GM21529 (cell line): ENCODE measurements at regions not wholly inside any gene's neighbourhood (a gene's known extent, or its start where the extent isn't known, plus 50 kb on each side); places are given as distances from the start of the nearest gene placed in this dataset.

Source experiments
- ATAC-seq: cut with Tn5 transposase; IDR thresholded peaks from one replicate; pipeline ENCODE4 v1.9.1; 2021; ENCODE audit not compliant: unreplicated experiment

GRCh38 chr6:145318952-145319351, 416.4 kb downstream of the EPM2A start:
- ATAC-seq: no peak

- ATAC-seq: no peak
These were observed 415.7 kb downstream of the EPM2A start for GRCh38 chr6:145319605-145320004.

GRCh38 chr6:145323646-145324045, 411.7 kb downstream of the EPM2A start:
- no peak for ATAC-seq

GRCh38 chr6:145327586-145327985, 407.7 kb downstream of the EPM2A start:
- ATAC-seq: no peak

GRCh38 chr6:145329257-145329656, 406.1 kb downstream of the EPM2A start:
- ATAC-seq: no peak

- ATAC-seq: no peak
These were observed 404.3 kb downstream of the EPM2A start for GRCh38 chr6:145331066-145331465.

GRCh38 chr6:145332011-145332410, 403.3 kb downstream of the EPM2A start:
- ATAC-seq: no peak

GRCh38 chr6:145336119-145336518, 399.2 kb downstream of the EPM2A start:
- ATAC-seq: no peak

- ATAC-seq: no peak
These were observed 396.2 kb downstream of the EPM2A start for GRCh38 chr6:145339089-145339488.

GRCh38 chr6:145340256-145340655, 395.1 kb downstream of the EPM2A start:
- ATAC-seq: no peak

- ATAC-seq: no peak
These were observed 390.2 kb downstream of the EPM2A start for GRCh38 chr6:145345094-145345493.

GRCh38 chr6:145347216-145347615, 388.1 kb downstream of the EPM2A start:
- ATAC-seq: no peak

GRCh38 chr6:145349950-145350510, 385.3 kb downstream of the EPM2A start:
- ATAC-seq: peak; percentile 74

- ATAC-seq: no peak
These were observed 384.4 kb downstream of the EPM2A start for GRCh38 chr6:145350928-145351327.

- ATAC-seq: no peak
These were observed 382.8 kb downstream of the EPM2A start for GRCh38 chr6:145352382-145353080.

GRCh38 chr6:145360865-145361264, 374.5 kb downstream of the EPM2A start:
- no peak for ATAC-seq

GRCh38 chr6:145367149-145367548, 368.2 kb downstream of the EPM2A start:
- no peak for ATAC-seq

- no peak for ATAC-seq
These were observed 367.2 kb downstream of the EPM2A start for GRCh38 chr6:145368075-145368474.

GRCh38 chr6:145370559-145370958, 364.8 kb downstream of the EPM2A start:
- no peak for ATAC-seq

GRCh38 chr6:145372671-145373151, 362.6 kb downstream of the EPM2A start:
- ATAC-seq: peak; percentile 99

- ATAC-seq: no peak
These were observed 361.5 kb downstream of the EPM2A start for GRCh38 chr6:145373826-145374225.

- ATAC-seq: no peak
These were observed 360.8 kb downstream of the EPM2A start for GRCh38 chr6:145374570-145374969.

- ATAC-seq: no peak
These were observed 359.8 kb downstream of the EPM2A start for GRCh38 chr6:145375502-145375901.
